PC-9 (cell line): ENCODE measurements at regions not wholly inside any gene's neighbourhood (a gene's known extent, or its start where the extent isn't known, plus 50 kb on each side); places are given as distances from the start of the nearest gene placed in this dataset.
"Not testable (repeated sequence)": the region's sequence is repeated elsewhere in the genome, so short reads cannot be mapped to it uniquely, and the experiment has no call there.

Experiments used
- BruUV-seq: library from RNA; stranded (reverse); fragments of 400-500 nt; replicated peaks from 2 replicates; lab custom pipeline; 2021; lab: Mats Ljungman, UMichigan
- CTCF ChIA-PET: fragments of 300-600 bp; sonication (Branson Sonifier 250); formaldehyde crosslinking; loops from one replicate; lab custom pipeline; 2022; ENCODE audit warnings: antibody characterized with exemption; lab: Charles Lee
- POLR2A ChIA-PET: fragments of 300-600 bp; sonication (Branson Sonifier 250); formaldehyde crosslinking; loops from one replicate; lab custom pipeline; 2022; ENCODE audit warnings: antibody characterized with exemption; ENCODE audit not compliant: unreplicated experiment; lab: Charles Lee
- DNase-seq, 2 experiments: peaks; one replicate each; pipeline versions ENCODE4 v3.0.0 to v3.0.0-alpha.2; 2015 to 2022; ENCODE audit warnings: mixed read lengths in 1 of 2
- H2AFZ ChIP-seq: fragments of 200-600 bp; sonication (generic); 2 replicates; pipeline ENCODE4 v1.8.1; 2017; ENCODE audit warnings: antibody characterized with exemption
- H3F3A ChIP-seq: fragments of 200-600 bp; sonication (generic); 2 replicates; pipeline ENCODE4 v1.8.1; 2017; ENCODE audit warnings: antibody characterized with exemption, mild to moderate bottlenecking, low read depth; ENCODE audit not compliant: insufficient read depth
- H3K27ac ChIP-seq: fragments of 200-600 bp; sonication (generic); 2 replicates; pipeline ENCODE4 v1.6.1; 2016; ENCODE audit warnings: mixed run types
- H3K27me3 ChIP-seq: fragments of 200-600 bp; sonication (generic); 2 replicates; pipeline ENCODE4 v1.6.1; 2016; ENCODE audit warnings: low read depth, mixed run types; ENCODE audit not compliant: insufficient read depth
- H3K36me3 ChIP-seq: fragments of 200-600 bp; sonication (generic); 2 replicates; pipeline ENCODE4 v1.6.1; 2016; ENCODE audit warnings: low read depth, mixed run types
- H3K4me1 ChIP-seq: fragments of 200-600 bp; sonication (generic); replicated peaks from 2 replicates; pipeline ENCODE4 v1.6.1; 2016; ENCODE audit warnings: mixed run types; ENCODE audit not compliant: insufficient read depth
- H3K4me2 ChIP-seq: fragments of 200-600 bp; sonication (generic); 2 replicates; pipeline ENCODE4 v1.6.1; 2017; ENCODE audit warnings: mixed run types
- H3K4me3 ChIP-seq: fragments of 200-600 bp; sonication (generic); 2 replicates; pipeline ENCODE4 v1.6.1; 2016; ENCODE audit warnings: mixed run types
- H3K79me2 ChIP-seq: fragments of 200-600 bp; sonication (generic); 2 replicates; pipeline ENCODE4 v1.6.1; 2017; ENCODE audit warnings: low read depth, mixed run types
- H3K9me2 ChIP-seq: fragments of 200-600 bp; sonication (generic); 2 replicates; pipeline ENCODE4 v1.8.1; 2017; ENCODE audit warnings: mild to moderate bottlenecking; ENCODE audit not compliant: insufficient read depth
- H3K9me3 ChIP-seq: fragments of 200-600 bp; sonication (generic); 2 replicates; pipeline ENCODE4 v1.8.1; 2016; ENCODE audit warnings: low read depth; ENCODE audit not compliant: insufficient read depth
- H4K20me1 ChIP-seq: fragments of 200-600 bp; sonication (generic); 2 replicates; pipeline ENCODE4 v1.8.1; 2017; ENCODE audit not compliant: insufficient read depth
- CTCF ChIP-seq: fragments of 200-600 bp; sonication (generic); conservative IDR thresholded peaks from 2 replicates; pipeline ENCODE4 v1.6.1; 2017; ENCODE audit warnings: mixed run types, antibody characterized with exemption, mild to moderate bottlenecking, moderate library complexity
- EZH2 ChIP-seq: fragments of 200-600 bp; sonication (generic); IDR thresholded peaks from 2 replicates; pipeline ENCODE4 v1.8.0; 2017; ENCODE audit warnings: antibody characterized with exemption, low read depth
- intact Hi-C: fragments of 100-400 bp; cut with micrococcal nuclease; formaldehyde crosslinking; loops from one replicate; pipeline ENCODE4 v1.10.0; 2022; ENCODE audit not compliant: unreplicated experiment

GRCh38 chr21:18826562-18826961 lies 423.0 kb upstream of the TMPRSS15 start:
- Histone ChIP-seq H3K4me2 (no peak overlapping the region), H3F3A (no peaks in the 10 kb centered on the region), H4K20me1 (no peaks in the 10 kb centered on the region), H2AFZ (no peak overlapping the region), H3K36me3 (no peaks in the 10 kb centered on the region), H3K9me3 (no peaks in the 10 kb centered on the region), H3K27ac (no peak overlapping the region), H3K27me3 (no peaks in the 10 kb centered on the region), H3K4me3 (no peak overlapping the region), H3K4me1 (no peaks in the 10 kb centered on the region), H3K79me2 (no peaks in the 10 kb centered on the region), H3K9me2 (no peaks in the 10 kb centered on the region; the same call in 1 of the 2 replicates)
- intact Hi-C loops: no loop called here
- no peak for TF ChIP-seq CTCF
- TF ChIP-seq EZH2: no peak
- no TSS peak for BruUV-seq
- CTCF ChIA-PET: no interaction called here
- POLR2A ChIA-PET: no interaction called here
- DNase-seq: no peak

GRCh38 chr21:18831942-18832676 lies 428.5 kb upstream of the TMPRSS15 start:
- H3K4me1 ChIP-seq: peaks cover 11% of the 10 kb centered on the region; the same call in 1 of the 2 replicates
- no peak overlapping the region for H3K4me3 ChIP-seq
- DNase-seq: no peak
- ChIA-PET CTCF (no interaction called here), POLR2A (no interaction called here)
- no peak overlapping the region for H3K4me2 ChIP-seq
- no peaks in the 10 kb centered on the region for H3K79me2 ChIP-seq
- H3K36me3 ChIP-seq: no peaks in the 10 kb centered on the region
- intact Hi-C loops: no loop called here
- no peaks in the 10 kb centered on the region for H4K20me1 ChIP-seq
- no TSS peak for BruUV-seq
- H3K27ac ChIP-seq: no peak overlapping the region
- no peaks in the 10 kb centered on the region for H3K9me3 ChIP-seq
- no peak for TF ChIP-seq CTCF
- TF ChIP-seq EZH2: no peak
- no peak overlapping the region for H2AFZ ChIP-seq
- H3F3A ChIP-seq: peaks cover 4% of the 10 kb centered on the region; the same call in 1 of the 2 replicates
- H3K9me2 ChIP-seq: no peaks in the 10 kb centered on the region
- no peaks in the 10 kb centered on the region for H3K27me3 ChIP-seq

GRCh38 chr21:18832950-18833349 lies 429.4 kb upstream of the TMPRSS15 start:
- ChIA-PET CTCF (no interaction called here), POLR2A (no interaction called here)
- Histone ChIP-seq H3K36me3 (no peaks in the 10 kb centered on the region), H3K9me3 (no peaks in the 10 kb centered on the region), H3K4me2 (peak overlapping the region; percentile 35; the same call in 1 of the 2 replicates), H3K4me3 (no peak overlapping the region), H3K4me1 (peaks cover 11% of the 10 kb centered on the region; the same call in 1 of the 2 replicates), H3K9me2 (no peaks in the 10 kb centered on the region), H3K79me2 (no peaks in the 10 kb centered on the region), H3K27me3 (no peaks in the 10 kb centered on the region), H2AFZ (no peak overlapping the region), H3K27ac (no peak overlapping the region), H3F3A (peaks cover 4% of the 10 kb centered on the region; the same call in 1 of the 2 replicates), H4K20me1 (no peaks in the 10 kb centered on the region)
- DNase-seq: peak; percentile 15 to 62
- BruUV-seq: no TSS peak
- TF ChIP-seq CTCF (no peak), EZH2 (no peak)
- intact Hi-C loops: no loop called here

- H3K79me2 ChIP-seq, H3K4me2 ChIP-seq, H3K9me3 ChIP-seq, H2AFZ ChIP-seq, CTCF ChIA-PET, H3K27me3 ChIP-seq, H4K20me1 ChIP-seq, H3K4me3 ChIP-seq, BruUV-seq, H3K27ac ChIP-seq, H3K9me2 ChIP-seq, POLR2A ChIA-PET, H3F3A ChIP-seq, DNase-seq, intact Hi-C loops, H3K36me3 ChIP-seq: not testable (repeated sequence)
- peaks cover 11% of the 10 kb centered on the region; the same call in 1 of the 2 replicates for H3K4me1 ChIP-seq
These were observed 430.5 kb upstream of the TMPRSS15 start for GRCh38 chr21:18834121-18834520.
